ENCODE measurements at regions not wholly inside any gene's neighbourhood (a gene's known extent, or its start where the extent isn't known, plus 50 kb on each side); places are given as distances from the start of the nearest gene placed in this dataset.

DNA sequence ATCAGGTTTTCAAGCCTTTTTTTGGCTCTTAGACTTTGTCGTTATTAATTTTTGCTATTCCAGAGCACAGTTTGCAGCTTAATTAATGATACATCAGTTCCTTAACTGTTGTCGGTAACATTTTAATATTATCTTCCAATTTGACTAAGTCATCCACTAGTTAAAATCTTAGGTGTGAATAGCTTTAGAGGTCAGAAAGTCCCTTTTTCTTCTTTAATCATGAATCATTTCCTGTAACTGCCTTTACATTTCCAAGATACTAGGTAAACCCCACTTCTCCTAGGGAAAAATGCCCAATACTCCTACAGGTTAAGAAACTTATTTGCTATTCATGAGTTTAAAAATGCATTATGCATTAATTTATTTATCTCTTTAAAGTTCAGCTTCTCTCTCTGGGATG is 260.9 kb upstream of the CFAP20DC start:
- 93% methylated on average over 2 of the region's 2 CpGs for WGBS
- Histone ChIP-seq H3K27ac (ENCODE audit: low read depth) (no peak overlapping the region), H3K36me3 (ENCODE audit: insufficient read depth) (no peaks in the 10 kb centered on the region), H3K4me3 (ENCODE audit: low read depth, low read length) (no peak overlapping the region), H3K4me1 (ENCODE audit: insufficient read depth) (no peaks in the 10 kb centered on the region)
- DNase-seq (ENCODE audit: extremely low spot score), result no peak

DNA sequence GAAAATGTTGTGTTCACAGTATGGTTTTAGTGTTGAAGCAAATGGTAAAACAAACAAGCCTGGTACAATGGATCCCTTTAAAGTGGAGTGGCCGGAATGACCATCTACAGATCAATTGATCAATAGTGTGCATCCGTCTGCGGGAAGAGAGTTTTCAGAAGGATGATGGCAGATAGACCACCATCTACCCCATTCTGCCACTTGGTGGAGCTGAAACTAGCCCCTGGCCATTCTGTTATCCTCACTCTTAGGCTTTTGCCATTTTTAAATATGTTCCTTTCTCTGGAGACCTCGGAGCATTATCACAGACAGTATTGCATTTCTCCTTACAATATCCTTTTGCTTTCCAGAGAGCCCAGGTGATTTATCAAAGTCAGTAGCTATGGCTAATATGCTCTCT is 258.9 kb upstream of the CFAP20DC start:
- no peaks in the 10 kb centered on the region for H3K36me3 ChIP-seq (ENCODE audit: insufficient read depth)
- no peak overlapping the region for H3K4me3 ChIP-seq (ENCODE audit: low read depth, low read length)
- no peak overlapping the region for H3K27ac ChIP-seq (ENCODE audit: low read depth)
- H3K4me1 ChIP-seq (ENCODE audit: insufficient read depth), result no peaks in the 10 kb centered on the region
- no peak for DNase-seq (ENCODE audit: extremely low spot score)
- WGBS, result 84% methylated on average over 4 of the region's 4 CpGs

DNA sequence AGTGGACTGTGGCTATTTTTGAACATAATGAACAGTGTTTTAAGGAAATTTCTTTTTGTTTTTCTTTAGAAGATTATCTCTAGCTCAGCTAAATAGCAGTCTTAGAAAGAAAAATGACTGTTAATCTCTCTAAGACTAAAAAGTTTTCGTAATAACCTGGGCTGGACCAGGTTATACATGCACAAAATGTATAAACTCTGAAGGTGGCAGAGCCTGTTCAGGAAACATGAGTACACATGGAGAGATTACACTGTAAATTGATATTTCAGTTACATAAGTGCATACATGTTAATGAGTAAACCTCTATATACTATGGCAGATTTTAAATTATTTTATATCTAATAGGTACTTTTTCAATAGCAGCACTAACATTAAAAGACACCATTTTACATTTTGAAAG is 258.2 kb upstream of the CFAP20DC start:
- no peak overlapping the region for H3K4me3 ChIP-seq (ENCODE audit: low read depth, low read length)
- no peaks in the 10 kb centered on the region for H3K4me1 ChIP-seq (ENCODE audit: insufficient read depth)
- no peak for DNase-seq (ENCODE audit: extremely low spot score)
- no peak overlapping the region for H3K27ac ChIP-seq (ENCODE audit: low read depth)
- H3K36me3 ChIP-seq (ENCODE audit: insufficient read depth), result no peaks in the 10 kb centered on the region
- WGBS, result 72% methylated on average over 1 of the region's 1 CpG

DNA sequence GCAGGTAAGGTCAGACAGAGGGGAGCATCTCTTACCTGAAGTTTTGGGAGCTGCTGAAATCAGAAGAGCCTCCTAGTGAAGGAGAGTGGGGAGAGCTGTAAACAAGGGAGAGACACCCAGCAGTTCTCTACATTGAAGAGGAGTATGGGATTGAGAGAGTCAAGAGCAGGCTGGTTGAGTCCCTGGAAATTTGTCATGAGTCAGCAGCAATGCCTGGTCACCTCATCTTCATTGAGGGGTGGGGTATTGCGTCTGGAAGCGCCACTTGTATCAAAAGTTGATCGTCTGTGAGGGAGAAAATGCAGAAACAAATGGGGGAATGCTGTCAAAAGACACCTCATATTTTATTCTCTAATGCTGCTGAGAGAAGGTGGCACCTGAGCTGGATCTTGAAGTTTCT is 256.6 kb upstream of the CFAP20DC start:
- 90% methylated on average over 3 of the region's 3 CpGs for WGBS
- H3K27ac ChIP-seq (ENCODE audit: low read depth), result no peak overlapping the region
- H3K4me1 ChIP-seq (ENCODE audit: insufficient read depth), result no peaks in the 10 kb centered on the region
- no peak for DNase-seq (ENCODE audit: extremely low spot score)
- no peak overlapping the region for H3K4me3 ChIP-seq (ENCODE audit: low read depth, low read length)
- H3K36me3 ChIP-seq (ENCODE audit: insufficient read depth), result no peaks in the 10 kb centered on the region

DNA sequence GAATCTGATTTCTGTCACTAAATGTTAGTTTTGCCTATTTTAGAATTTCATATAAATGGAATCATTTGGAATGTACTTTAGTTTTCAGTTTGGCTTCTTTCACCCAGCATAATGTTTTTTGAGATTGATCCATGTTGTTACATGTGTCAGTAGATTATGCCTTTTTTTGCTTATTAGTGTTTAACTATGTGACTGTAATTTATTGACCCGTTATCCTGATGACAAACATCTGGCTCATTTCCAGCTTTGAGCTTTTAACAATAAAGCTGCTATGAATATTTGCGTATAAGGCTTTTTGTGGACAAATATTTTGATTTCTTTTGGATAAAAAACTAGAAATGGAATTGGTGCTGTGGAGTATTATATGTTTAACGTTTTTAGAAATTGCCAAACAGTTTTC is 254.5 kb upstream of the CFAP20DC start:
- Histone ChIP-seq H3K27ac (ENCODE audit: low read depth) (no peak overlapping the region), H3K36me3 (ENCODE audit: insufficient read depth) (no peaks in the 10 kb centered on the region), H3K4me3 (ENCODE audit: low read depth, low read length) (no peak overlapping the region), H3K4me1 (ENCODE audit: insufficient read depth) (no peaks in the 10 kb centered on the region)
- WGBS, result 55% methylated on average over 3 of the region's 3 CpGs
- DNase-seq (ENCODE audit: extremely low spot score), result no peak

DNA sequence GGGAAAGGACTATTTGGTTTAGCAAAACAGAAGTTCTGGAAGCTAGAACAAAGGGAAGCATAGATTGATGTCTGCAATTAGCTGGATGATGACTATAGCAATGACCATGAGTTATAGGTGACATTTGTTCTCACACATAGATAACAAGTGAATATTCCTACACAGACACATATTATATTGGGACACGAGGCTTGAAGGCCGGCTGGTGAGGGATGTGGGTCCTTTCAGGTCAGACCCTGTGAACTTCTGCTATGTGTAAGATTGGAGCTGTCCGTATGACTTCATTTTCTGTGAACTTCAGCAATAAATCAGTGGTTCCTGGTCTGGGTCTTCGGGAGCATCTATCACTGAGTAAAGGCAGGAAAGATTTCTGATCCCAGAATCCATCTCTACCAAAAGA is 253.6 kb upstream of the CFAP20DC start:
- Histone ChIP-seq H3K27ac (ENCODE audit: low read depth) (no peak overlapping the region), H3K36me3 (ENCODE audit: insufficient read depth) (no peaks in the 10 kb centered on the region), H3K4me1 (ENCODE audit: insufficient read depth) (no peaks in the 10 kb centered on the region), H3K4me3 (ENCODE audit: low read depth, low read length) (no peak overlapping the region)
- DNase-seq (ENCODE audit: extremely low spot score), result no peak
- WGBS, result 73% methylated on average over 4 of the region's 4 CpGs

DNA sequence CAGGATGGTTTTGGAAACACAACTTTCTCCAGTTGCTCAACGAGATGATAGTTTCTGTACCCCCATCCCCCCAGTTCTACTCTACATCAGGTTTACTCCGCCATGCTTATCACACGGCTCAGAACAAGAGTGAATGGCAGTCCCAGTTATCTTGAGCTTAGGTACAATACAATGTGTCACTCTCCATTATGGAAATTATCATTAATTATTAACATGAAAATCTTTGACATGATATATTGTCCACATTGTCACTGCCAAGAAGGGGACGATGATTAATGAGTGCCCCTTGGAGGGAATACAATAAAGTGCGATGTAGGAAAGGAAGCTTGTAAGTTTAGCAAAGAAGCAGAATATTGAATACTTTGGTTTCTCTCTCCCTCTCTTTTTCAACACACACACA is 252.6 kb upstream of the CFAP20DC start:
- no peak for DNase-seq (ENCODE audit: extremely low spot score)
- Histone ChIP-seq H3K27ac (ENCODE audit: low read depth) (no peak overlapping the region), H3K36me3 (ENCODE audit: insufficient read depth) (no peaks in the 10 kb centered on the region), H3K4me1 (ENCODE audit: insufficient read depth) (no peaks in the 10 kb centered on the region), H3K4me3 (ENCODE audit: low read depth, low read length) (no peak overlapping the region)
- 91% methylated on average over 5 of the region's 5 CpGs for WGBS

DNA sequence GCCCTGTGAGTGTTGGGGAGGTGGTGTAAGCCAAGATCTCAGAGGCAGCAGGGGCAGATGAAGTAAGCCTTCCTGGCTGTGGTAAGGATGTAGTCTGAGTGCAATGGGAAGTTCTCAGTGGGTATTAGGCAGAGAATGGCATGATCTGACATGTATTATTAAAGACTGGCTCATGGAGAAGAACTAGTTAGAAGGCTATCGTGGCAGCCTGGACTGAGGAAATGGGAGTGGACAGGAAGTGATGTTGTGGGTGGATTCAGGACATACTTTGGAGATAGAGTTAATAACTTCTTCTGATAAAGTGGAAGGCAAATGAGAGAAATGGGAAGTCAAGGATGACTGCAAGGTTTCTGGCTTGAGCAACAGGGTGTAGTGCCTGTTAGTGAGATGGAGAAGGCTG is 250.9 kb upstream of the CFAP20DC start:
- H3K4me3 ChIP-seq (ENCODE audit: low read depth, low read length), result no peak overlapping the region
- no peaks in the 10 kb centered on the region for H3K36me3 ChIP-seq (ENCODE audit: insufficient read depth)
- H3K27ac ChIP-seq (ENCODE audit: low read depth), result no peak overlapping the region
- WGBS, result 57% methylated on average over 1 of the region's 1 CpG
- DNase-seq (ENCODE audit: extremely low spot score), result no peak
- no peaks in the 10 kb centered on the region for H3K4me1 ChIP-seq (ENCODE audit: insufficient read depth)

DNA sequence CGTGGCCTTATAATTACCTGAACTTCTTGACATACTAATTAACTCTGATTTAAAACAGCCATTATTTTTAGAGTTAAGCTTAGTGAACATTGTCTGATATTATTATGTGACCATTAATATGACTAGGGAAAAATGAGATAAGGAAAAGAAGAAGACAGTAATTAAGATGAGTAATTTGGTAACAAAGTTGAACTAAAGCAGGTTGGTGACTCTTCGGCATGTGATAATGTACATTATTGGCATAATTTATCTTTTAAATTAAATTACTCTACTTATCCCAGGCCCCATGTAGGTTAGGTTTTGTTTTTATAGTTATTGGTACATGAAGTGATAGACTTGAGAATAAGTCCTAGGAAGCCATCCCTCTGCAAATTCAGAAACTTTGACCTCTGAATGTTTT is 249.7 kb upstream of the CFAP20DC start:
- DNase-seq (ENCODE audit: extremely low spot score), result no peak
- Histone ChIP-seq H3K27ac (ENCODE audit: low read depth) (no peak overlapping the region), H3K4me1 (ENCODE audit: insufficient read depth) (no peaks in the 10 kb centered on the region), H3K36me3 (ENCODE audit: insufficient read depth) (no peaks in the 10 kb centered on the region), H3K4me3 (ENCODE audit: low read depth, low read length) (no peak overlapping the region)
- 93% methylated on average over 2 of the region's 2 CpGs for WGBS

DNA sequence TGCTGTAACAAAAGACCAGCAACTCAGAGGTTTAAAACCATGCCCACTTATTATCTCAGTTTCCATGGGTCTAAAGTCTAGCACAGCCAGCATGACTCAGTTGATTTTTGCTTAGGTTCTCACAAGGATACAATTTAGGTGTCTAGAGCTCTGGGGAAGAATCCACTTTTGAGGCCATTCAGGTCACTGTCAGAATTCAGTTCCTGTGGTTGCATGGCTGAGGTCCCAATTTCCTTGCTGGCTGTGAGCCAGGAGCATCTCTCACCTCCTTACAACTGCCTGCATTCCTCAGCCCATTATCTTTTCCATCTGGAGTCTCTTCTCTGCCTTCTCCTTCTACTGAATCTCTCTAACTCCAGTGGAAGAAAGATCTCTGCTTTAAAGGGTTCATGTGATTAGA is 240.5 kb upstream of the CFAP20DC start:
- no peaks in the 10 kb centered on the region for H3K4me1 ChIP-seq (ENCODE audit: insufficient read depth)
- H3K27ac ChIP-seq (ENCODE audit: low read depth), result no peak overlapping the region
- no peak overlapping the region for H3K4me3 ChIP-seq (ENCODE audit: low read depth, low read length)
- no peaks in the 10 kb centered on the region for H3K36me3 ChIP-seq (ENCODE audit: insufficient read depth)
- no peak for DNase-seq (ENCODE audit: extremely low spot score)

DNA sequence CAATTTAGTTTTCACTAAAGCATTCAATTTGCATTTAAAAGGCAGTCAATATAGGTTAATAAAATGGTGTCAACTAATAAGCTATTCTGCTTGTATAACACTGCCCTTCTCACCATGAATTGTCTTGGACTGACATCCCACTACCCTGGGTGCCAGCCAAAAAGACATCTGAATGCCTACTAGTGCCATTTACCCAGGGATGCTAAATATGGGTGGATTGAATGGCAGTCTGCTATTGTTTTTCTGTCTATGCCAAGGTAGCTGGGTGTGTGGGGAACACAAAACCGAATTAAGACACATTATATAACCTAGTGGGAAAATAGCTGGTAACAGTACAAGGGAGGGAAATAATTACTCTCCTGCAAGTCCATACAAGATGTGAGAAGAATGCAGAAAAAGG is 240.0 kb upstream of the CFAP20DC start:
- no peaks in the 10 kb centered on the region for H3K36me3 ChIP-seq (ENCODE audit: insufficient read depth)
- no peak for DNase-seq (ENCODE audit: extremely low spot score)
- WGBS, result 78% methylated on average over 1 of the region's 1 CpG
- H3K4me3 ChIP-seq (ENCODE audit: low read depth, low read length), result no peak overlapping the region
- H3K4me1 ChIP-seq (ENCODE audit: insufficient read depth), result no peaks in the 10 kb centered on the region
- no peak overlapping the region for H3K27ac ChIP-seq (ENCODE audit: low read depth)

DNA sequence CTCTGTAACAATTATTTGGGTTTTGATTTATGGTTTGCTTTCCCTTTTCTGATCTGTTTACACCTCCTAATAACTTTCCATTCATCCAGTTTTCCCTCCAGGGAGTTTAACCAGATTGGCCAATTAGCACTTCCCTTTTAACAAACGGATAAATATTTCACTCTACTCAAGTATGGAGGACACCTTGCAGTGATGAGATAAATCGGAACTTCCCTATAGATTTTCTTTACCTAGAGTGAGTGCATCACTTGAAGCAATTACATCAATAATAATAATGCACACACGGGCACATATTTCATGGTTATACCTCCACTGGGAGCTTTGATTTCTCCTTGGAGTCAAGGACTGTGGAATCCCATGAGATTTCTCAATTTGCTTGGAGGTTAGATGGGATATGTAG is 239.1 kb upstream of the CFAP20DC start:
- Histone ChIP-seq H3K36me3 (ENCODE audit: insufficient read depth) (no peaks in the 10 kb centered on the region), H3K27ac (ENCODE audit: low read depth) (no peak overlapping the region), H3K4me1 (ENCODE audit: insufficient read depth) (no peaks in the 10 kb centered on the region), H3K4me3 (ENCODE audit: low read depth, low read length) (no peak overlapping the region)
- no peak for DNase-seq (ENCODE audit: extremely low spot score)
- WGBS, result 51% methylated on average over 3 of the region's 3 CpGs

DNA sequence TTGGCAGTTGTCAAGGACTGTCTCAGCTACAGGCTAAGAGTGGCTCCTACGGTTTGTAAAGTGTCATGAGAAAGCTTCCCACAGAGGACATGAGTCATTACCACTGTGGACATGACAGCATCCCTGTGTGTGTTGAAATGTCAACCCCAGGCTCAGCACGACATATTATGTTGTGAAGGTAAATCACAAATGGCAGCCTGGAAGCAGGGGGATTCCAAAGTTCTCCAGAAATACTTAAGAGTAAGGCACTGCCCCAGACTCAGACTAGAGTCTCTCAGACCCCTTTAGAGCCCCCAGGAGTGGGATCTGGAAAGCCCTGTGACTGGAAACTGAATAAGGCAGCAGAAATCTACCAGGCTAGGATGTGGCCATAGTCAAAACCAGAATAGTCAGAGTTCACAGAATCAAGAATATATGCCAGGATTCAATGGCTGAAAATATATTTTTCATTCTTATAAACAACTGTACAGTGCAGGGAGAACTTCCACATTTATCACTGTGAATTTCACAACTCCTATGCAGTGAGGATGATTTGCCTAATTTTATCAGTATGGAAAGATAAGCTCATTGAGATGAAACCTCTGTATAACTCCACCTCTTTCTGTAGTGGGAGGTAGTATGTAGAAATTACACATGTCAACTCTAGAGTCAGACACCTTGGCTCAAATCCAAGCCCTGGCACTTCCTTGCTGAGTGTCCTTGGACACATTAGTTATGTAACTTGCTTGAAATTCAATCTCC is 237.1 kb upstream of the CFAP20DC start:
- no peak for DNase-seq (ENCODE audit: extremely low spot score)
- H3K27ac ChIP-seq (ENCODE audit: low read depth), result no peak overlapping the region
- no peaks in the 10 kb centered on the region for H3K4me1 ChIP-seq (ENCODE audit: insufficient read depth)
- H3K4me3 ChIP-seq (ENCODE audit: low read depth, low read length), result no peak overlapping the region
- WGBS, result 75% methylated on average over 2 of the region's 2 CpGs
- no peaks in the 10 kb centered on the region for H3K36me3 ChIP-seq (ENCODE audit: insufficient read depth)

DNA sequence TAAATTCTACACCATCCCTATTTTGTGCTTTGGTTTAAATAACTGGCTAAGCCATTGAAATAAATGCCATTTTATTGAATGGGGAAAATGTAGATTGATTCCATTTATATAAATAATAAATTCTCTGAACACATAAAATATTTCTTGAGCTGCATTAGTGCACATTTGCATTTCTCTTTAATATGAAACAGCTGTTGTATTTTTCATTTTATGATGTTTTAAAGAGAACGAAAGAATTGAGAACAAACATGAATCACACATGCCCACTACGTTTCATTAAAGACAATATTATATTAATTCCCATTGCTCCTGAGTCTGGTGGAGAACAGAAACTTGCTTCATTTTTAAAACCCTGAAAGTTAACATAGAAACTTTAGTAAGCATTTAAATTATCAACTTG is 235.7 kb upstream of the CFAP20DC start:
- H3K36me3 ChIP-seq (ENCODE audit: insufficient read depth), result no peaks in the 10 kb centered on the region
- DNase-seq (ENCODE audit: extremely low spot score), result no peak
- 46% methylated on average over 2 of the region's 2 CpGs for WGBS

DNA sequence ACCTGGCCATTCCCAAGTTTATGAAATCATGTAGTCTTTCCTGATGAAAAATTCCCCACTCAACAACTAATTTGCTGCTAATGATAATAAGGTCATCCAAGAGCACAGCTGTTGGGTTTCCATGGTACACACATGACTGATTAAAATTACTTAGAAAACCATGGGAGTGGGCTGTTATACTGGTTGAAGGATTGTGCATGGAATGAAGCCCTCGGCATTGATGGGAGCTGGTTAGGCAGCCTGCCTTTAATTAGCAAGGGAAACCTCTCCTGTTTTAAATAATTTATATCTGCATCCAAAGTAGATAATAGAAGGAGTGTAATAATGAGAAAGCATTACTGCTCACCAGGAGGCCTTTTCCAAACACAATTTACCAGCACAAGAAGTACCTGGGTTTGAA is 235.1 kb upstream of the CFAP20DC start:
- H3K4me3 ChIP-seq (ENCODE audit: low read depth, low read length), result no peak overlapping the region
- H3K4me1 ChIP-seq (ENCODE audit: insufficient read depth), result no peaks in the 10 kb centered on the region
- no peak for DNase-seq (ENCODE audit: extremely low spot score)
- H3K36me3 ChIP-seq (ENCODE audit: insufficient read depth), result no peaks in the 10 kb centered on the region
- 86% methylated on average over 1 of the region's 1 CpG for WGBS
- H3K27ac ChIP-seq (ENCODE audit: low read depth), result no peak overlapping the region

More for the DNA sequence above, 235.7 kb upstream of the CFAP20DC start:
- no peak overlapping the region for H3K4me3 ChIP-seq (ENCODE audit: low read depth, low read length)
- H3K4me1 ChIP-seq (ENCODE audit: insufficient read depth), result no peaks in the 10 kb centered on the region
- H3K27ac ChIP-seq (ENCODE audit: low read depth), result no peak overlapping the region

Data from urinary bladder (tissue), 3 donors.